Breast epithelium (tissue), 3 donors: ENCODE measurements at regions not wholly inside any gene's neighbourhood (a gene's known extent, or its start where the extent isn't known, plus 50 kb on each side); places are given as distances from the start of the nearest gene placed in this dataset.

ENCODE experiments used
- POLR2A ChIP-seq: fragments of 450-650 bp; IDR thresholded peaks from one replicate; pipeline ENCODE4 v1.6.1; 2016; ENCODE audit warnings: antibody characterized with exemption, mild to moderate bottlenecking, moderate library complexity
- POLR2AphosphoS5 ChIP-seq, 3 donors: sonication (generic); formaldehyde crosslinking; IDR thresholded peaks; one replicate each; pipeline ENCODE4 v1.6.1; 2017; ENCODE audit warnings: antibody characterized with exemption in 3 of 3
- TF ChIP-seq, protein P1 (sequence below), 3 donors: fragments of 450-650 bp; IDR thresholded peaks; one replicate each; pipeline ENCODE4 v1.5.1; 2016 to 2017; ENCODE audit warnings: antibody characterized with exemption in 3 of 3, mild to moderate bottlenecking in 3 of 3, moderate library complexity in 3 of 3

DNA sequence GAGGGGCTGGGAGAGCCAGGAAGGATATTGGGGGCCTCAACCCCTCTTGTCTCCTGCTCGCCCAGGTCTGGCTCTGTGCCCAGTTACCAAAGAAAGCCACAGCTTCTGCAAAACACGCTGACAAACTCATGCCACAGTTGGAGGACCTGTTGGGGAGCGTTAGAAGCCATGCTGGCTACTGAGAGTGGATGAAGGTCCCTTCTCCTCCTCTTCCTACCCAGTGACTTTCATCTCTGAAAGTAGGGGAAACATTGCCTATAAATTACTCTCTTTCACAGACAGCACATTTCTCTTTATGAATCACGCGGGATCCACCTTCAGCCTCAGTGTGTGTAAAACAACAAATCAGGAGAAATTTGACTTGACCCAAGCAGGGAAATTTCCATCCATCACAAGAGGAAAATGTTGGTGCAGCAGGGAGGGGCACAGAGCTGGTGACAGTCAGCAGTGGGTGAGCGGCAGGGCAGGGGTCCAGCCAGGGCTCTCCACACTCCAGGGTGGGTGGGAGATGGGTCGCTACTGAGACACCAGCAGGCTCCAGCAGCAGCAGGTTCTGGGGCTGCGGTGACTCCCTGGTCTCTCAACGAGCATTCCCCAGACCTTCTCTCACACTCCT is 181.9 kb downstream of the FGF18 start:
- TF ChIP-seq POLR2AphosphoS5 (IDR thresholded peaks at IDR 0.05) (no peak), POLR2A (no peak)
- TF ChIP-seq, protein P1, sequence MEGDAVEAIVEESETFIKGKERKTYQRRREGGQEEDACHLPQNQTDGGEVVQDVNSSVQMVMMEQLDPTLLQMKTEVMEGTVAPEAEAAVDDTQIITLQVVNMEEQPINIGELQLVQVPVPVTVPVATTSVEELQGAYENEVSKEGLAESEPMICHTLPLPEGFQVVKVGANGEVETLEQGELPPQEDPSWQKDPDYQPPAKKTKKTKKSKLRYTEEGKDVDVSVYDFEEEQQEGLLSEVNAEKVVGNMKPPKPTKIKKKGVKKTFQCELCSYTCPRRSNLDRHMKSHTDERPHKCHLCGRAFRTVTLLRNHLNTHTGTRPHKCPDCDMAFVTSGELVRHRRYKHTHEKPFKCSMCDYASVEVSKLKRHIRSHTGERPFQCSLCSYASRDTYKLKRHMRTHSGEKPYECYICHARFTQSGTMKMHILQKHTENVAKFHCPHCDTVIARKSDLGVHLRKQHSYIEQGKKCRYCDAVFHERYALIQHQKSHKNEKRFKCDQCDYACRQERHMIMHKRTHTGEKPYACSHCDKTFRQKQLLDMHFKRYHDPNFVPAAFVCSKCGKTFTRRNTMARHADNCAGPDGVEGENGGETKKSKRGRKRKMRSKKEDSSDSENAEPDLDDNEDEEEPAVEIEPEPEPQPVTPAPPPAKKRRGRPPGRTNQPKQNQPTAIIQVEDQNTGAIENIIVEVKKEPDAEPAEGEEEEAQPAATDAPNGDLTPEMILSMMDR (IDR thresholded peaks at IDR 0.05), result no peak
